Natural killer cell (primary cell): ENCODE measurements at regions not wholly inside any gene's neighbourhood (a gene's known extent, or its start where the extent isn't known, plus 50 kb on each side); places are given as distances from the start of the nearest gene placed in this dataset.

ENCODE experiments used
- ATAC-seq, 3 donors: fragments of 150-1000 bp in 2 of 3; fragments of 200-7000 bp in 1 of 3; cut with Tn5 transposase; 1 replicate in 1 of 3; 2 replicates in 2 of 3; pipeline ENCODE4 v1.10.0; 2021; ENCODE audit warnings: mild to moderate bottlenecking in 2 of 3, moderate library complexity in 2 of 3
- DNase-seq, 2 donors: peaks; one replicate each; pipeline versions ENCODE4 v3.0.0 to v3.0.0-alpha.2; 2013 to 2021; ENCODE audit warnings: mixed read lengths in 1 of 2
- H3K27ac ChIP-seq: one replicate; pipeline ENCODE4 v1.5.1; 2013; ENCODE audit warnings: mild to moderate bottlenecking, low read length
- H3K27me3 ChIP-seq: one replicate; pipeline ENCODE4 v1.6.1; 2013; ENCODE audit warnings: low read length; ENCODE audit not compliant: control insufficient read depth, insufficient read depth
- H3K36me3 ChIP-seq: one replicate; pipeline ENCODE4 v1.6.1; 2013; ENCODE audit warnings: low read length; ENCODE audit not compliant: control insufficient read depth, insufficient read depth
- H3K4me1 ChIP-seq: one replicate; pipeline ENCODE4 v1.6.1; 2013; ENCODE audit warnings: low read length; ENCODE audit not compliant: control insufficient read depth, insufficient read depth
- H3K4me3 ChIP-seq: one replicate; pipeline ENCODE4 v1.5.1; 2013; ENCODE audit warnings: low read length
- H3K9me3 ChIP-seq: one replicate; pipeline ENCODE4 v1.6.1; 2013; ENCODE audit warnings: low read length; ENCODE audit not compliant: control insufficient read depth, insufficient read depth
- H3K27ac Mint-ChIP-seq, 2 donors: one replicate each; pipeline ENCODE4 v1.8.0; 2022; ENCODE audit warnings: mild to moderate bottlenecking in 2 of 2, mixed read lengths in 2 of 2, moderate library complexity in 1 of 2
- H3K27me3 Mint-ChIP-seq, 2 donors: one replicate each; pipeline ENCODE4 v1.8.0; 2022; ENCODE audit warnings: low read depth in 2 of 2, mixed read lengths in 2 of 2
- H3K36me3 Mint-ChIP-seq: one replicate; pipeline ENCODE4 v1.8.0; 2022; ENCODE audit warnings: mixed read lengths
- H3K4me1 Mint-ChIP-seq, 2 donors: one replicate each; pipeline ENCODE4 v1.8.0; 2022; ENCODE audit warnings: mixed read lengths in 2 of 2
- H3K4me3 Mint-ChIP-seq: one replicate; pipeline ENCODE4 v1.8.0; 2022; ENCODE audit warnings: mild to moderate bottlenecking, moderate library complexity, mixed read lengths
- H3K9me3 Mint-ChIP-seq, 2 donors: one replicate each; pipeline ENCODE4 v1.8.0; 2022; ENCODE audit warnings: mixed read lengths in 2 of 2
- CTCF ChIP-seq: fragments of 200-600 bp; IDR thresholded peaks from one replicate; pipeline ENCODE4 v1.8.0; 2022; ENCODE audit warnings: antibody characterized with exemption
- WGBS: methylation state at CpG from one replicate; pipeline ENCODE4 v1.1.7; 2013; ENCODE audit warnings: missing lambda C conversion rate; ENCODE audit not compliant: insufficient coverage; 5-methylcytosine and 5-hydroxymethylcytosine counted together
- intact Hi-C: fragments of 100-400 bp; cut with micrococcal nuclease; formaldehyde crosslinking; loops from one replicate; pipeline ENCODE4 v1.14.2; 2022

- WGBS, result 96% methylated on average over 3 of the region's 5 CpGs
- H3K4me3 Mint-ChIP-seq, result no peak overlapping the region
- no peaks in the 10 kb centered on the region for H3K4me1 Mint-ChIP-seq
Measured at GRCh38 chr7:84538268-84538667, 343.7 kb upstream of the SEMA3A start.

GRCh38 chr7:84536271-84536870, 341.8 kb upstream of the SEMA3A start:
- no peaks in the 10 kb centered on the region for H3K27me3 Mint-ChIP-seq
- Histone ChIP-seq H3K9me3 (no peaks in the 10 kb centered on the region), H3K4me1 (no peaks in the 10 kb centered on the region), H3K4me3 (no peak overlapping the region), H3K27me3 (no peaks in the 10 kb centered on the region), H3K36me3 (no peaks in the 10 kb centered on the region), H3K27ac (no peak overlapping the region)
- H3K9me3 Mint-ChIP-seq, result peaks cover 12 to 14% of the 10 kb centered on the region in 2 donors
- H3K4me1 Mint-ChIP-seq, result no peaks in the 10 kb centered on the region
- 71% methylated on average over 2 of the region's 3 CpGs for WGBS
- DNase-seq (no peak), ATAC-seq (no peak)
- no peak overlapping the region for H3K4me3 Mint-ChIP-seq
- no peaks in the 10 kb centered on the region for H3K36me3 Mint-ChIP-seq
- H3K27ac Mint-ChIP-seq, result no peak overlapping the region
- TF ChIP-seq CTCF, result no peak
- intact Hi-C loops, result no loop called here

More at GRCh38 chr7:84538268-84538667, 343.7 kb upstream of the SEMA3A start:
- H3K9me3 Mint-ChIP-seq, result peaks cover 12 to 13% of the 10 kb centered on the region in 2 donors
- Histone ChIP-seq H3K4me3 (no peak overlapping the region), H3K36me3 (no peaks in the 10 kb centered on the region), H3K9me3 (no peaks in the 10 kb centered on the region), H3K4me1 (no peaks in the 10 kb centered on the region), H3K27me3 (no peaks in the 10 kb centered on the region), H3K27ac (no peak overlapping the region)
- H3K27me3 Mint-ChIP-seq, result no peaks in the 10 kb centered on the region
- DNase-seq (no peak), ATAC-seq (no peak)
- TF ChIP-seq CTCF, result no peak
- intact Hi-C loops, result no loop called here
- H3K27ac Mint-ChIP-seq, result no peak overlapping the region
- H3K36me3 Mint-ChIP-seq, result no peaks in the 10 kb centered on the region

GRCh38 chr7:84535580-84536270, 341.1 kb upstream of the SEMA3A start:
- 44% methylated on average over 3 of the region's 3 CpGs for WGBS
- intact Hi-C loops, result no loop called here
- Mint-ChIP-seq H3K4me1 (no peaks in the 10 kb centered on the region), H3K27me3 (no peaks in the 10 kb centered on the region), H3K4me3 (no peak overlapping the region), H3K27ac (no peak overlapping the region), H3K36me3 (no peaks in the 10 kb centered on the region), H3K9me3 (peaks cover 12 to 14% of the 10 kb centered on the region in 2 donors)
- Histone ChIP-seq H3K4me1 (no peaks in the 10 kb centered on the region), H3K4me3 (no peak overlapping the region), H3K27ac (no peak overlapping the region), H3K27me3 (no peaks in the 10 kb centered on the region), H3K9me3 (no peaks in the 10 kb centered on the region), H3K36me3 (no peaks in the 10 kb centered on the region)
- ATAC-seq (no peak), DNase-seq (no peak)
- no peak for TF ChIP-seq CTCF

DNA sequence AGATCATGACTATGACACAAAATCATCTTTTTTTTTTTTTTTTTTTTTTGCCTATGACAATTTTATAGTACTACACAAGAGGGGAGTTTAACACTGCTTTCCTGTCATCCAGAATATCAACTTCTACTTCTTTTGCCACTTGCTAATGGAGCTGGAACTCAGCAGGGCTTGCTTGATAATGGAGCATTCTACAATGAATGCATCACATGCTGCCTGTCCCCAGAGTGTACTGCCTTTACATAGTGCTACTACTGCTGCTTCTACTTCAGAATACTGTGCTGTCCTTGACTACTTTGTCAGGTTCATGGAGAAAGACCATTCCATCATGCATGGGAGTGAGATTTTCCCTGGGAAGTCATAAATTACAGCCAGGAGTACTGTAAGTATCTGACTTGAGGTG, 338.6 kb upstream of the SEMA3A start:
- no peak for TF ChIP-seq CTCF
- Histone ChIP-seq H3K27ac (no peak overlapping the region), H3K4me1 (no peaks in the 10 kb centered on the region), H3K4me3 (no peak overlapping the region), H3K27me3 (no peaks in the 10 kb centered on the region), H3K9me3 (no peaks in the 10 kb centered on the region), H3K36me3 (no peaks in the 10 kb centered on the region)
- H3K9me3 Mint-ChIP-seq, result peaks cover 14 to 15% of the 10 kb centered on the region in 2 donors
- intact Hi-C loops, result no loop called here
- no peak overlapping the region for H3K4me3 Mint-ChIP-seq
- no peaks in the 10 kb centered on the region for H3K4me1 Mint-ChIP-seq
- no peak overlapping the region for H3K27ac Mint-ChIP-seq
- ATAC-seq (no peak), DNase-seq (no peak)
- H3K36me3 Mint-ChIP-seq, result peaks cover 9% of the 10 kb centered on the region
- H3K27me3 Mint-ChIP-seq, result no peaks in the 10 kb centered on the region
